ENCODE measurements at regions not wholly inside any gene's neighbourhood (a gene's known extent, or its start where the extent isn't known, plus 50 kb on each side); places are given as distances from the start of the nearest gene placed in this dataset.
A peak's percentile ranks its signal among the peaks of the same experiment; 100 is the strongest.

DNA sequence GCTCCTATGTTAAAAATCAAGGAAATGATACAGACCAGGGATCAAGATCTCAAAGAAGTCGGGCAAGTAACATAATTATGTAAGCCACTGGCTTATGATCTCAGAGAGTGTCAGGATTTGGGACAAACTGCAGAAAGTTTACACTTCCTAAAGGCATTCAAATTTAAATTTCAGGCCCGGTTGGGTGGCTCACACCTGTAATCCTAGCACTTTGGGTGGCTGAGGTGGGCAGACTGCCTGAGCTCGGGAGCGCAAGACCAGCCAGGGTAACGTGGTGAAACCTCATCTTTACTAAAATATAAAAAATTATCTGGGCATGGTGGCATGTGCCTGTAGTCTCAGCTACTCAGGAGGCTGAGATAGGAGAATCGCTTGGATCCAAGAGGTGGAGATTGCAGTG lies 124.4 kb upstream of the UBE2E2 start:
- ChIA-PET CTCF (interaction anchor here (0.6 kb wide), 2 partner anchors 10 to 58 kb away, joined by 3 read pairs; no protein-coding TSS in a partner anchor), POLR2A (no interaction called here)
- Mint-ChIP-seq H3K27me3 (ENCODE audit: insufficient read depth, unreplicated experiment) (peaks cover 25% of the 10 kb centered on the region), H3K9me3 (ENCODE audit: unreplicated experiment) (no peaks in the 10 kb centered on the region), H3K27ac (ENCODE audit: low read depth, unreplicated experiment) (no peak overlapping the region), H3K4me3 (ENCODE audit: unreplicated experiment) (no peak overlapping the region), H3K36me3 (ENCODE audit: insufficient read depth, unreplicated experiment) (no peaks in the 10 kb centered on the region), H3K4me1 (ENCODE audit: insufficient read depth, unreplicated experiment) (peaks cover 12% of the 10 kb centered on the region)
- intact Hi-C loops (cut with micrococcal nuclease), result no loop called here
- TF ChIP-seq, protein P1, sequence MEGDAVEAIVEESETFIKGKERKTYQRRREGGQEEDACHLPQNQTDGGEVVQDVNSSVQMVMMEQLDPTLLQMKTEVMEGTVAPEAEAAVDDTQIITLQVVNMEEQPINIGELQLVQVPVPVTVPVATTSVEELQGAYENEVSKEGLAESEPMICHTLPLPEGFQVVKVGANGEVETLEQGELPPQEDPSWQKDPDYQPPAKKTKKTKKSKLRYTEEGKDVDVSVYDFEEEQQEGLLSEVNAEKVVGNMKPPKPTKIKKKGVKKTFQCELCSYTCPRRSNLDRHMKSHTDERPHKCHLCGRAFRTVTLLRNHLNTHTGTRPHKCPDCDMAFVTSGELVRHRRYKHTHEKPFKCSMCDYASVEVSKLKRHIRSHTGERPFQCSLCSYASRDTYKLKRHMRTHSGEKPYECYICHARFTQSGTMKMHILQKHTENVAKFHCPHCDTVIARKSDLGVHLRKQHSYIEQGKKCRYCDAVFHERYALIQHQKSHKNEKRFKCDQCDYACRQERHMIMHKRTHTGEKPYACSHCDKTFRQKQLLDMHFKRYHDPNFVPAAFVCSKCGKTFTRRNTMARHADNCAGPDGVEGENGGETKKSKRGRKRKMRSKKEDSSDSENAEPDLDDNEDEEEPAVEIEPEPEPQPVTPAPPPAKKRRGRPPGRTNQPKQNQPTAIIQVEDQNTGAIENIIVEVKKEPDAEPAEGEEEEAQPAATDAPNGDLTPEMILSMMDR (IDR thresholded peaks at IDR 0.05; ENCODE audit: unreplicated experiment), result no peak
- no peak for DNase-seq (ENCODE audit: unreplicated experiment)
- no TSS peak for BruUV-seq (replicated peaks)

DNA sequence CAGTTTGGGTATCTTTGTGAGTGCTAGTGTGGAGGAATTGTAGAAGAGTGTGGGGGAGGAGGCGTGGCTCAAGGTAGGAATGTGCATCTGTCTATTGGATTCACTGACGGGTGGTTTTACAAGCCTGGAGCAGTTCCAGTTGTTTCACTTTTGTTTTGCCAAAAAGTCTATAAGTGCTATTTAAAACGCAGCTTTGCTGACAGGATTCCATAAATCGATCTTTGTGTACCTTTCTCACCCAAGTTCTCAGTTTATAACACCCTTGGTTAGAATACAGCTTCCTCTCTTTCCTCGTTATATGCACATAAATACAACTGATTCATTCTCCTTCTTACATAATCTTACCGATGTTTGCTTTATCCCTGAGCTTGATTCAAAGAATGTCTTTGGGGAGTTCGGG lies 123.2 kb upstream of the UBE2E2 start:
- peaks cover 20% of the 10 kb centered on the region for H3K27me3 Mint-ChIP-seq (ENCODE audit: insufficient read depth, unreplicated experiment)
- H3K9me3 Mint-ChIP-seq (ENCODE audit: unreplicated experiment), result no peaks in the 10 kb centered on the region
- CTCF ChIA-PET, result no interaction called here
- TF ChIP-seq, protein P1 (IDR thresholded peaks at IDR 0.05; ENCODE audit: unreplicated experiment), result no peak
- peaks cover 12% of the 10 kb centered on the region for H3K4me1 Mint-ChIP-seq (ENCODE audit: insufficient read depth, unreplicated experiment)
- no TSS peak for BruUV-seq (replicated peaks)
- peak overlapping the region; percentile 32 for H3K4me3 Mint-ChIP-seq (ENCODE audit: unreplicated experiment)
- peak; percentile 49 for DNase-seq (ENCODE audit: unreplicated experiment)
- intact Hi-C loops (cut with micrococcal nuclease), result no loop called here
- no peaks in the 10 kb centered on the region for H3K36me3 Mint-ChIP-seq (ENCODE audit: insufficient read depth, unreplicated experiment)
- no peak overlapping the region for H3K27ac Mint-ChIP-seq (ENCODE audit: low read depth, unreplicated experiment)
- POLR2A ChIA-PET, result interaction anchor here (0.8 to 0.9 kb wide), 3 partner anchors 24 to 1806 kb away, joined by 3 to 4 read pairs (median 4); no protein-coding TSS in a partner anchor

DNA sequence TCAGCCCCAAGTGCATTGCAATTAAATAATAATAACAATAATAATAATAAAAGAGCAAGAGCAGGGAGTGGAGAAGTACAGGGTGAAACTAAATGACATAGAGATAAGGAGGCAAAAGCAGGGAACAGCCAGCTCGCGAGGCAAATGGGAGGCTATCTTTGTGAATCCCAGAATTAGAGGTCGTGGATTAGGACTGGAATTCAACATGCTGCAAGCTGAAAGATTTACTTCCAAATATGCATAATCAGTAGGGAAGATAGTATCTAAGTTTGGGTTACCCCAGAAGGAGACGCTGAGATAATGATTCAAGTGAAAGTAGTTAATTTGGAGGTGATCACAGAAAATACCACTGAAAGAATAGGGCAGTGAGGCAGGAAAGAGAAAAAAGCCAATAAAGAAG lies 119.4 kb upstream of the UBE2E2 start:
- no peak for DNase-seq (ENCODE audit: unreplicated experiment)
- intact Hi-C loops (cut with micrococcal nuclease), result no loop called here
- no peaks in the 10 kb centered on the region for H3K36me3 Mint-ChIP-seq (ENCODE audit: insufficient read depth, unreplicated experiment)
- no TSS peak for BruUV-seq (replicated peaks)
- H3K4me3 Mint-ChIP-seq (ENCODE audit: unreplicated experiment), result no peak overlapping the region
- ChIA-PET CTCF (no interaction called here), POLR2A (interaction anchor here (1.0 to 1.1 kb wide), 2 partner anchors 10 to 16 kb away, joined by 3 read pairs; no protein-coding TSS in a partner anchor)
- H3K4me1 Mint-ChIP-seq (ENCODE audit: insufficient read depth, unreplicated experiment), result peaks cover 12% of the 10 kb centered on the region
- no peaks in the 10 kb centered on the region for H3K27me3 Mint-ChIP-seq (ENCODE audit: insufficient read depth, unreplicated experiment)
- no peak overlapping the region for H3K27ac Mint-ChIP-seq (ENCODE audit: low read depth, unreplicated experiment)
- no peaks in the 10 kb centered on the region for H3K9me3 Mint-ChIP-seq (ENCODE audit: unreplicated experiment)
- TF ChIP-seq, protein P1 (IDR thresholded peaks at IDR 0.05; ENCODE audit: unreplicated experiment), result no peak

DNA sequence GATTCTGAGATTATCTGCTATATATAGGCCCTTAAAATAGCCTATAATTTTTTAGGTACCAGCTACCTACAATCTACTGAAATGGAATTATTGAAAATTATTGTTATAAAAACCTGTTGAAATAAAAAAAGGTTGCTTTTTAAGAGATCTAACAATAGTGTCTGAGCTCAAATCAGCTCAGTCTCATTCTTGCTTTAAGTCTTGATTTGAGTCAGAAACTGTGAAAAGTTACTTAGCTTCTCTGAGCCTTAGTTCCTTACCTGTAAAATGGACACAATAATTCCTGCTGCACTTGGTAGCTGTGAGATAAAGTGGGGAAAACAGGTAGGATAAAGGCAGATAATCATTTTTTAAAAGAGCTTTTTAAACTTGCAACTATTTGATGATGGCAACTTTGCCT lies 118.8 kb upstream of the UBE2E2 start:
- Mint-ChIP-seq H3K27ac (ENCODE audit: low read depth, unreplicated experiment) (no peak overlapping the region), H3K9me3 (ENCODE audit: unreplicated experiment) (no peaks in the 10 kb centered on the region), H3K36me3 (ENCODE audit: insufficient read depth, unreplicated experiment) (no peaks in the 10 kb centered on the region), H3K27me3 (ENCODE audit: insufficient read depth, unreplicated experiment) (no peaks in the 10 kb centered on the region), H3K4me1 (ENCODE audit: insufficient read depth, unreplicated experiment) (peaks cover 11% of the 10 kb centered on the region), H3K4me3 (ENCODE audit: unreplicated experiment) (no peak overlapping the region)
- TF ChIP-seq, protein P1 (IDR thresholded peaks at IDR 0.05; ENCODE audit: unreplicated experiment), result no peak
- ChIA-PET POLR2A (interaction anchor here (1.0 to 1.1 kb wide), 2 partner anchors 9 to 17 kb away, joined by 3 read pairs; no protein-coding TSS in a partner anchor), CTCF (no interaction called here)
- DNase-seq (ENCODE audit: unreplicated experiment), result no peak
- BruUV-seq (replicated peaks), result no TSS peak
- intact Hi-C loops (cut with micrococcal nuclease), result no loop called here

Data from MCF 10A (cell line).